HCT116 (cell line): ENCODE measurements at regions not wholly inside any gene's neighbourhood (a gene's known extent, or its start where the extent isn't known, plus 50 kb on each side); places are given as distances from the start of the nearest gene placed in this dataset.

Experiments
- CBX3 ChIP-seq: IDR thresholded peaks from 2 replicates; pipeline ENCODE4 v1.6.1; 2012; ENCODE audit warnings: low read depth
- CEBPB ChIP-seq: IDR thresholded peaks from 2 replicates; pipeline ENCODE4 v1.6.1; 2012; ENCODE audit warnings: low read depth
- EZH2 ChIP-seq: fragments of 200-600 bp; sonication (generic); IDR thresholded peaks from 2 replicates; pipeline ENCODE4 v1.6.1; 2017; ENCODE audit warnings: antibody characterized with exemption, mixed run types
- EZH2phosphoT487 ChIP-seq: fragments of 200-600 bp; IDR thresholded peaks from 2 replicates; pipeline ENCODE4 v1.6.1; 2018; ENCODE audit warnings: antibody characterized with exemption, borderline replicate concordance
- FOSL1 ChIP-seq: IDR thresholded peaks from 2 replicates; pipeline ENCODE4 v1.6.1; 2012; ENCODE audit warnings: low read depth
- POLR2A ChIP-seq: IDR thresholded peaks from 2 replicates; pipeline ENCODE4 v1.7.0; 2011; ENCODE audit warnings: borderline replicate concordance; ENCODE audit not compliant: insufficient read depth, insufficient read length; ENCODE audit errors: extremely low read depth
- POLR2AphosphoS5 ChIP-seq: IDR thresholded peaks from 2 replicates; pipeline ENCODE4 v1.6.1; 2011; ENCODE audit warnings: mild to moderate bottlenecking, low read depth, low read length, moderate library complexity
- SP1 ChIP-seq: IDR thresholded peaks from 2 replicates; pipeline ENCODE4 v1.6.1; 2012; ENCODE audit warnings: low read depth
- SRF ChIP-seq: IDR thresholded peaks from 2 replicates; pipeline ENCODE4 v1.6.1; 2012; ENCODE audit warnings: low read depth
- ZNF274 ChIP-seq: fragments of 200-500 bp; sonication (Bioruptor generic); IDR thresholded peaks from 2 replicates; pipeline ENCODE4 v1.6.1; 2014; ENCODE audit warnings: mild to moderate bottlenecking, low read depth, low read length, inconsistent platforms
- TF ChIP-seq, protein P1 (sequence below): IDR thresholded peaks from 2 replicates; pipeline ENCODE4 v1.6.1; 2012
- TF ChIP-seq, protein P2 (sequence below): IDR thresholded peaks from 2 replicates; pipeline ENCODE4 v1.6.1; 2012; ENCODE audit warnings: low read depth
- TF ChIP-seq, protein P3 (sequence below), 3 experiments: fragments of 200-600 bp in 1 of 3; sonication (generic) in 1 of 3; IDR thresholded peaks in 2 of 3; conservative IDR thresholded peaks in 1 of 3; 2 replicates each; pipeline ENCODE4 v1.5.1; 2012 to 2017; ENCODE audit warnings: low read depth in 2 of 3, low read length in 2 of 3, antibody characterized with exemption in 1 of 3, borderline replicate concordance in 1 of 3, control low read depth in 1 of 3, mild to moderate bottlenecking in 1 of 3, mixed read lengths in 1 of 3, mixed run types in 1 of 3, moderate library complexity in 1 of 3; ENCODE audit not compliant: insufficient read depth in 1 of 3
- TF ChIP-seq, protein P4 (sequence below): IDR thresholded peaks from 2 replicates; pipeline ENCODE4 v1.6.1; 2011; ENCODE audit warnings: mild to moderate bottlenecking, low read length, moderate library complexity; ENCODE audit not compliant: insufficient replicate concordance; ENCODE audit errors: extremely low read depth

DNA sequence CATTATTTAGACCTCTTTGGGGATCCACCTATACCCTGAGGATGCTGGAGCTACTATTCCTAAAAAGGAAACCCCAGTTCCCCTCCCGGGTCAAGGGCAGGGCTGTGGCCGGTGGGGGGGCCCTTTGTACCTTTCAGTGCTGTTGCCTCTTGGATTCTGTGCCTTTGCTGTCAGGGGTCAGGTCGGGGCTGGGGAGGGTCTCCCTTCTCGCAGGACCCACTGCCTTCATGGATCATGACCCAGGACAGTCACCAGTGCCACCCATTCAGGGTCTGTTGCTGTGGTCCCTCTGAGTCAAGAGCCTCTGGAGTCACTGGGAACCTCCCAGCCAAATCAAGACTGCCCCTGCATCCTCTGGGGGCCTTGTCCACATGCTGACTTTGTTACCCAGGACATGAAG is 78.1 kb upstream of the CCND1 start:
- TF ChIP-seq, protein P1, sequence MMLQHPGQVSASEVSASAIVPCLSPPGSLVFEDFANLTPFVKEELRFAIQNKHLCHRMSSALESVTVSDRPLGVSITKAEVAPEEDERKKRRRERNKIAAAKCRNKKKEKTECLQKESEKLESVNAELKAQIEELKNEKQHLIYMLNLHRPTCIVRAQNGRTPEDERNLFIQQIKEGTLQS, result no peak
- TF ChIP-seq SP1 (no peak), POLR2AphosphoS5 (no peak), FOSL1 (no peak), POLR2A (no peak), EZH2 (no peak), EZH2phosphoT487 (no peak), SRF (no peak), CEBPB (no peak), ZNF274 (no peak), CBX3 (no peak)
- TF ChIP-seq, protein P2, sequence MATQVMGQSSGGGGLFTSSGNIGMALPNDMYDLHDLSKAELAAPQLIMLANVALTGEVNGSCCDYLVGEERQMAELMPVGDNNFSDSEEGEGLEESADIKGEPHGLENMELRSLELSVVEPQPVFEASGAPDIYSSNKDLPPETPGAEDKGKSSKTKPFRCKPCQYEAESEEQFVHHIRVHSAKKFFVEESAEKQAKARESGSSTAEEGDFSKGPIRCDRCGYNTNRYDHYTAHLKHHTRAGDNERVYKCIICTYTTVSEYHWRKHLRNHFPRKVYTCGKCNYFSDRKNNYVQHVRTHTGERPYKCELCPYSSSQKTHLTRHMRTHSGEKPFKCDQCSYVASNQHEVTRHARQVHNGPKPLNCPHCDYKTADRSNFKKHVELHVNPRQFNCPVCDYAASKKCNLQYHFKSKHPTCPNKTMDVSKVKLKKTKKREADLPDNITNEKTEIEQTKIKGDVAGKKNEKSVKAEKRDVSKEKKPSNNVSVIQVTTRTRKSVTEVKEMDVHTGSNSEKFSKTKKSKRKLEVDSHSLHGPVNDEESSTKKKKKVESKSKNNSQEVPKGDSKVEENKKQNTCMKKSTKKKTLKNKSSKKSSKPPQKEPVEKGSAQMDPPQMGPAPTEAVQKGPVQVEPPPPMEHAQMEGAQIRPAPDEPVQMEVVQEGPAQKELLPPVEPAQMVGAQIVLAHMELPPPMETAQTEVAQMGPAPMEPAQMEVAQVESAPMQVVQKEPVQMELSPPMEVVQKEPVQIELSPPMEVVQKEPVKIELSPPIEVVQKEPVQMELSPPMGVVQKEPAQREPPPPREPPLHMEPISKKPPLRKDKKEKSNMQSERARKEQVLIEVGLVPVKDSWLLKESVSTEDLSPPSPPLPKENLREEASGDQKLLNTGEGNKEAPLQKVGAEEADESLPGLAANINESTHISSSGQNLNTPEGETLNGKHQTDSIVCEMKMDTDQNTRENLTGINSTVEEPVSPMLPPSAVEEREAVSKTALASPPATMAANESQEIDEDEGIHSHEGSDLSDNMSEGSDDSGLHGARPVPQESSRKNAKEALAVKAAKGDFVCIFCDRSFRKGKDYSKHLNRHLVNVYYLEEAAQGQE, result no peak
- TF ChIP-seq, protein P3, sequence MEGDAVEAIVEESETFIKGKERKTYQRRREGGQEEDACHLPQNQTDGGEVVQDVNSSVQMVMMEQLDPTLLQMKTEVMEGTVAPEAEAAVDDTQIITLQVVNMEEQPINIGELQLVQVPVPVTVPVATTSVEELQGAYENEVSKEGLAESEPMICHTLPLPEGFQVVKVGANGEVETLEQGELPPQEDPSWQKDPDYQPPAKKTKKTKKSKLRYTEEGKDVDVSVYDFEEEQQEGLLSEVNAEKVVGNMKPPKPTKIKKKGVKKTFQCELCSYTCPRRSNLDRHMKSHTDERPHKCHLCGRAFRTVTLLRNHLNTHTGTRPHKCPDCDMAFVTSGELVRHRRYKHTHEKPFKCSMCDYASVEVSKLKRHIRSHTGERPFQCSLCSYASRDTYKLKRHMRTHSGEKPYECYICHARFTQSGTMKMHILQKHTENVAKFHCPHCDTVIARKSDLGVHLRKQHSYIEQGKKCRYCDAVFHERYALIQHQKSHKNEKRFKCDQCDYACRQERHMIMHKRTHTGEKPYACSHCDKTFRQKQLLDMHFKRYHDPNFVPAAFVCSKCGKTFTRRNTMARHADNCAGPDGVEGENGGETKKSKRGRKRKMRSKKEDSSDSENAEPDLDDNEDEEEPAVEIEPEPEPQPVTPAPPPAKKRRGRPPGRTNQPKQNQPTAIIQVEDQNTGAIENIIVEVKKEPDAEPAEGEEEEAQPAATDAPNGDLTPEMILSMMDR (IDR thresholded peaks at IDR 0.05 in 2 of 3, conservative IDR thresholded peaks at IDR 0.05 in 1 of 3; ENCODE audit: borderline replicate concordance in 1 of 3, insufficient read depth in 1 of 3, low read depth in 2 of 3, low read length in 2 of 3), result no peak
- TF ChIP-seq, protein P4, sequence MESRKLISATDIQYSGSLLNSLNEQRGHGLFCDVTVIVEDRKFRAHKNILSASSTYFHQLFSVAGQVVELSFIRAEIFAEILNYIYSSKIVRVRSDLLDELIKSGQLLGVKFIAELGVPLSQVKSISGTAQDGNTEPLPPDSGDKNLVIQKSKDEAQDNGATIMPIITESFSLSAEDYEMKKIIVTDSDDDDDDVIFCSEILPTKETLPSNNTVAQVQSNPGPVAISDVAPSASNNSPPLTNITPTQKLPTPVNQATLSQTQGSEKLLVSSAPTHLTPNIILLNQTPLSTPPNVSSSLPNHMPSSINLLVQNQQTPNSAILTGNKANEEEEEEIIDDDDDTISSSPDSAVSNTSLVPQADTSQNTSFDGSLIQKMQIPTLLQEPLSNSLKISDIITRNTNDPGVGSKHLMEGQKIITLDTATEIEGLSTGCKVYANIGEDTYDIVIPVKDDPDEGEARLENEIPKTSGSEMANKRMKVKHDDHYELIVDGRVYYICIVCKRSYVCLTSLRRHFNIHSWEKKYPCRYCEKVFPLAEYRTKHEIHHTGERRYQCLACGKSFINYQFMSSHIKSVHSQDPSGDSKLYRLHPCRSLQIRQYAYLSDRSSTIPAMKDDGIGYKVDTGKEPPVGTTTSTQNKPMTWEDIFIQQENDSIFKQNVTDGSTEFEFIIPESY, result no peak
